Keratinocyte (primary cell): ENCODE measurements at regions not wholly inside any gene's neighbourhood (a gene's known extent, or its start where the extent isn't known, plus 50 kb on each side); places are given as distances from the start of the nearest gene placed in this dataset.

Experiments
- DNase-seq: peaks from one replicate; pipeline ENCODE4 v3.0.0-alpha.2; 2011; ENCODE audit warnings: low read depth, missing footprints, low spot score
- FAIRE-seq: peaks from 2 replicates; lab custom pipeline; 2011; peaks lifted over from hg19 to GRCh38; lab: Jason Lieb, UNC
- H2AFZ ChIP-seq: 2 replicates; pipeline ENCODE4 v1.6.0; 2012; ENCODE audit warnings: low read length, control low read depth, inconsistent platforms; ENCODE audit not compliant: control insufficient read depth
- H3K27ac ChIP-seq: 2 replicates; pipeline ENCODE4 v1.5.1; 2011; ENCODE audit warnings: low read length; ENCODE audit not compliant: control insufficient read depth, insufficient read depth
- H3K27me3 ChIP-seq: 3 replicates; pipeline ENCODE4 v1.6.0; 2011; ENCODE audit warnings: low read length; ENCODE audit not compliant: control insufficient read depth, insufficient read depth; ENCODE audit errors: extremely low read depth
- H3K36me3 ChIP-seq, 2 experiments: 2 replicates in 1 of 2; 3 replicates in 1 of 2; pipeline ENCODE4 v1.5.1; 2011; ENCODE audit warnings: low read length in 2 of 2, mild to moderate bottlenecking in 1 of 2; ENCODE audit not compliant: control insufficient read depth in 2 of 2, insufficient read depth in 2 of 2; ENCODE audit errors: extremely low read depth in 1 of 2
- H3K4me1 ChIP-seq: 3 replicates; pipeline ENCODE4 v1.5.1; 2011; ENCODE audit warnings: low read length; ENCODE audit not compliant: control insufficient read depth, insufficient read depth; ENCODE audit errors: extremely low read depth
- H3K4me2 ChIP-seq: 3 replicates; pipeline ENCODE4 v1.6.0; 2011; ENCODE audit warnings: low read depth, low read length; ENCODE audit not compliant: control insufficient read depth, insufficient read depth; ENCODE audit errors: extremely low read depth
- H3K4me3 ChIP-seq, 3 experiments: fragments of 200-600 bp in 1 of 3; sonication (generic) in 1 of 3; 2 replicates in 2 of 3; 3 replicates in 1 of 3; pipeline ENCODE4 v1.5.1; 2011 to 2016; ENCODE audit warnings: low read length in 3 of 3, mild to moderate bottlenecking in 3 of 3, control low read depth in 2 of 3, inconsistent platforms in 1 of 3, low read depth in 1 of 3, mixed read lengths in 1 of 3, mixed run types in 1 of 3, moderate library complexity in 1 of 3; ENCODE audit not compliant: control insufficient read depth in 2 of 3, insufficient read depth in 2 of 3; ENCODE audit errors: extremely low read depth in 1 of 3
- H3K79me2 ChIP-seq: 2 replicates; pipeline ENCODE4 v1.6.0; 2012; ENCODE audit warnings: low read length; ENCODE audit not compliant: control insufficient read depth, insufficient read depth
- H3K9ac ChIP-seq: 3 replicates; pipeline ENCODE4 v1.6.0; 2011; ENCODE audit warnings: low read length; ENCODE audit not compliant: control insufficient read depth, insufficient read depth; ENCODE audit errors: extremely low read depth
- H3K9me1 ChIP-seq: 3 replicates; pipeline ENCODE4 v1.6.0; 2011; ENCODE audit warnings: low read length; ENCODE audit not compliant: control insufficient read depth, insufficient read depth; ENCODE audit errors: extremely low read depth
- H3K9me3 ChIP-seq: 2 replicates; pipeline ENCODE4 v1.5.1; 2012; ENCODE audit warnings: low read depth, low read length; ENCODE audit not compliant: control insufficient read depth
- H4K20me1 ChIP-seq: 3 replicates; pipeline ENCODE4 v1.6.0; 2011; ENCODE audit warnings: low read length; ENCODE audit not compliant: control insufficient read depth, insufficient read depth; ENCODE audit errors: extremely low read depth
- EZH2 ChIP-seq: IDR thresholded peaks from one replicate; pipeline ENCODE4 v1.6.1; 2012; ENCODE audit warnings: inconsistent platforms, mild to moderate bottlenecking, low read length, moderate library complexity
- dilution Hi-C: fragments of 300-500 bp; cut with MboI; formaldehyde crosslinking; loops from one replicate; pipeline ENCODE4 v1.7.0; 2020; ENCODE audit warnings: low sequenced_read_pairs; ENCODE audit not compliant: extremely low pct_ligation_motif_present
- TF ChIP-seq, protein P1 (sequence below), 3 experiments: IDR thresholded peaks in 1 of 3; conservative IDR thresholded peaks in 1 of 3; optimal IDR thresholded peaks in 1 of 3; 2 replicates in 2 of 3; 3 replicates in 1 of 3; pipeline versions ENCODE3 to v1.5.1; 2011; ENCODE audit warnings: low read length in 3 of 3, mild to moderate bottlenecking in 3 of 3, moderate library complexity in 2 of 3, control low read depth in 1 of 3, inconsistent platforms in 1 of 3; ENCODE audit not compliant: insufficient read depth in 2 of 3; ENCODE audit errors: extremely low read depth in 1 of 3

DNA sequence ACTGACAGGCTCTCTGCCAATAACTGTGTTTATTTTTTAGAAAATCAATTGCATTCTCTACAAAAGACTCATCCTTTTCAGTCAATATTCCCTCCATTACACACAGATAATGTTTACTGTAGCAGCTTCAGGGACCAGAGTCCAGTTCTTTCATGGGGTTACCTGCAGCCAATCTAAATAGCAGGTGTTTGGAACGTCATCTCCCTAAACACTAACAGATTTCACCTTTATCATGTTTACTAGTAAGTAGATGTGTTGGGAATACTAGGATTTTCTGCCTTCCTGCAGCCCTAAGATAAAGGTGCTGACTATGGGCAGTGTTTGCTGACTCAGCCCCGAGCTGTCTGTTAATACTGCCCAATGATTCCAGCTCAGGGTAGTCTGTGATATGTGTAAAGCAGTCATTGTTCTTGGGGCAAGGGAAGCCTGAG lies 447.0 kb downstream of the KIF4B start:
- no peaks in the 10 kb centered on the region for H3K36me3 ChIP-seq
- dilution Hi-C loops: no loop called here
- H3K27ac ChIP-seq: no peak overlapping the region
- DNase-seq (no peak), FAIRE-seq (no peak)
- TF ChIP-seq, protein P1, sequence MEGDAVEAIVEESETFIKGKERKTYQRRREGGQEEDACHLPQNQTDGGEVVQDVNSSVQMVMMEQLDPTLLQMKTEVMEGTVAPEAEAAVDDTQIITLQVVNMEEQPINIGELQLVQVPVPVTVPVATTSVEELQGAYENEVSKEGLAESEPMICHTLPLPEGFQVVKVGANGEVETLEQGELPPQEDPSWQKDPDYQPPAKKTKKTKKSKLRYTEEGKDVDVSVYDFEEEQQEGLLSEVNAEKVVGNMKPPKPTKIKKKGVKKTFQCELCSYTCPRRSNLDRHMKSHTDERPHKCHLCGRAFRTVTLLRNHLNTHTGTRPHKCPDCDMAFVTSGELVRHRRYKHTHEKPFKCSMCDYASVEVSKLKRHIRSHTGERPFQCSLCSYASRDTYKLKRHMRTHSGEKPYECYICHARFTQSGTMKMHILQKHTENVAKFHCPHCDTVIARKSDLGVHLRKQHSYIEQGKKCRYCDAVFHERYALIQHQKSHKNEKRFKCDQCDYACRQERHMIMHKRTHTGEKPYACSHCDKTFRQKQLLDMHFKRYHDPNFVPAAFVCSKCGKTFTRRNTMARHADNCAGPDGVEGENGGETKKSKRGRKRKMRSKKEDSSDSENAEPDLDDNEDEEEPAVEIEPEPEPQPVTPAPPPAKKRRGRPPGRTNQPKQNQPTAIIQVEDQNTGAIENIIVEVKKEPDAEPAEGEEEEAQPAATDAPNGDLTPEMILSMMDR (optimal IDR thresholded peaks at IDR 0.05 in 1 of 3, IDR thresholded peaks at IDR 0.05 in 1 of 3, conservative IDR thresholded peaks at IDR 0.05 in 1 of 3; ENCODE audit: extremely low read depth in 1 of 3, insufficient read depth in 2 of 3, low read length in 3 of 3): no peak
- TF ChIP-seq EZH2: no peak
- no peak overlapping the region for H2AFZ ChIP-seq
- no peaks in the 10 kb centered on the region for H3K27me3 ChIP-seq
- no peak overlapping the region for H3K4me3 ChIP-seq
- H3K79me2 ChIP-seq: no peaks in the 10 kb centered on the region
- no peak overlapping the region for H3K4me2 ChIP-seq
- H3K9me1 ChIP-seq: no peaks in the 10 kb centered on the region
- H4K20me1 ChIP-seq: no peaks in the 10 kb centered on the region
- no peaks in the 10 kb centered on the region for H3K9me3 ChIP-seq
- no peak overlapping the region for H3K9ac ChIP-seq
- no peaks in the 10 kb centered on the region for H3K4me1 ChIP-seq

DNA sequence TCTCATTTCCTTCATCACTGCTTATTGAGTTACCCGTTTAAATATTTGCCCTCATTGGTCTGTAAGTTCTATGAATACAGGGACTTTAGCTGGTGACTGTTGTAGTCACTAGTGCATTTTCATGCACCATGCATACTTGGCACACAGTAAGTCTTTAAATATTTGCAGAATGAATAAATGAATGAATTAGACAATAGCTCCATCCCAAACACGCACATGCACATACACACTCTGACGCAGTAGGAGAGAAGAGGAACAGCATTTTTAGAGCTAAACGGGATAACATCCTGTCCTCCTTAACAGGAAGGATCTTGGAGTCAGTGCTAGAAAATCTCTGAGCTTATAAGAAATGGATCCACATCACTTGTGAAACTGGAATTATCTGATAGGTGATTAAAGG lies 447.7 kb downstream of the KIF4B start:
- H3K4me1 ChIP-seq: no peaks in the 10 kb centered on the region
- no peak for FAIRE-seq
- H3K9ac ChIP-seq: no peak overlapping the region
- no peaks in the 10 kb centered on the region for H3K27me3 ChIP-seq
- H3K36me3 ChIP-seq: no peaks in the 10 kb centered on the region
- no peak overlapping the region for H3K27ac ChIP-seq
- H3K9me1 ChIP-seq: no peaks in the 10 kb centered on the region
- no peaks in the 10 kb centered on the region for H3K9me3 ChIP-seq
- dilution Hi-C loops: no loop called here
- no peak overlapping the region for H3K4me3 ChIP-seq
- no peak overlapping the region for H3K4me2 ChIP-seq
- TF ChIP-seq, protein P1 (optimal IDR thresholded peaks at IDR 0.05 in 1 of 3, IDR thresholded peaks at IDR 0.05 in 1 of 3, conservative IDR thresholded peaks at IDR 0.05 in 1 of 3; ENCODE audit: extremely low read depth in 1 of 3, insufficient read depth in 2 of 3, low read length in 3 of 3): no peak
- no peak for TF ChIP-seq EZH2
- H4K20me1 ChIP-seq: no peaks in the 10 kb centered on the region
- no peaks in the 10 kb centered on the region for H3K79me2 ChIP-seq
- H2AFZ ChIP-seq: no peak overlapping the region
- no peak for DNase-seq
